ENCODE measurements at regions not wholly inside any gene's neighbourhood (a gene's known extent, or its start where the extent isn't known, plus 50 kb on each side); places are given as distances from the start of the nearest gene placed in this dataset.

GRCh38 chr3:83438188-83438587 is 1520.6 kb upstream of the CADM2 start:
- no peak overlapping the region for H4K5ac ChIP-seq (ENCODE audit: insufficient read length, low read depth, low read length)
- H3K79me2 ChIP-seq (ENCODE audit: insufficient read depth, low read length), result no peaks in the 10 kb centered on the region
- H2AK5ac ChIP-seq (ENCODE audit: insufficient read length, low read length), result no peak overlapping the region
- H2BK12ac ChIP-seq (ENCODE audit: insufficient read length, low read depth, low read length), result no peak overlapping the region
- H2BK5ac ChIP-seq (ENCODE audit: insufficient read length, low read length), result no peak overlapping the region
- H3K18ac ChIP-seq (ENCODE audit: insufficient read length, low read depth, low read length), result no peak overlapping the region
- H4K91ac ChIP-seq (ENCODE audit: insufficient read length, low read depth, low read length), result no peak overlapping the region
- H4K8ac ChIP-seq (replicated peaks; ENCODE audit: insufficient read length, low read depth, low read length), result no peak overlapping the region
- no peak overlapping the region for H2BK15ac ChIP-seq (ENCODE audit: low read depth, low read length)
- no peaks in the 10 kb centered on the region for H3K79me1 ChIP-seq (ENCODE audit: insufficient read depth, low read depth, low read length, poor library complexity, severe bottlenecking)
- H2BK120ac ChIP-seq (ENCODE audit: low read depth, low read length, poor library complexity, severe bottlenecking), result no peak overlapping the region
- H2BK20ac ChIP-seq (ENCODE audit: low read depth, low read length, poor library complexity, severe bottlenecking), result no peak overlapping the region
- H3K27me3 ChIP-seq (ENCODE audit: insufficient read depth, low read length), result no peaks in the 10 kb centered on the region
- peaks cover 0 to 7% (median 0%) of the 10 kb centered on the region in 3 experiments; a peak in 2 of 7 replicates for H3K36me3 Mint-ChIP-seq (ENCODE audit: insufficient read depth in 1 of 3, low read depth in 3 of 3)
- H3K27me3 Mint-ChIP-seq (ENCODE audit: low read depth), result no peaks in the 10 kb centered on the region
- no peak overlapping the region for H3T11ph ChIP-seq (ENCODE audit: low read length)
- TF ChIP-seq CTCF (conservative IDR thresholded peaks at IDR 0.05), result no peak
- WGBS (ENCODE audit: extremely low coverage, insufficient read length, low lambda C conversion rate), result no CpG with 5 or more reads among the region's 1 CpG
- H3K23me2 ChIP-seq (ENCODE audit: insufficient read length, low read depth, low read length, poor library complexity, severe bottlenecking), result no peaks in the 10 kb centered on the region
- H3K4me2 ChIP-seq (ENCODE audit: insufficient read depth, insufficient read length, low read length), result no peak overlapping the region
- peaks cover 2 to 6% of the 10 kb centered on the region in 2 experiments; a peak in 2 of 5 replicates for H3K9me3 Mint-ChIP-seq
- H3K4me3 Mint-ChIP-seq, result no peak overlapping the region
- H3K4me1 ChIP-seq (ENCODE audit: insufficient read depth, low read length), result no peaks in the 10 kb centered on the region
- H3K23ac ChIP-seq (ENCODE audit: insufficient read length, low read depth, low read length), result no peak overlapping the region
- peaks cover 0 to 3% of the 10 kb centered on the region in 2 experiments; a peak in 1 of 4 replicates for H3K4me1 Mint-ChIP-seq
- no peak overlapping the region for H3K4ac ChIP-seq (ENCODE audit: low read depth, low read length)
- peak overlapping the region; percentile 82 for H2AFZ ChIP-seq (ENCODE audit: low read length)
- no peaks in the 10 kb centered on the region for H3K9me3 ChIP-seq (ENCODE audit: control insufficient read depth, low read depth, low read length)
- DNase-seq, result no peak
- H3K14ac ChIP-seq (ENCODE audit: insufficient read depth, low read length), result no peak overlapping the region
- H3K27ac ChIP-seq (ENCODE audit: insufficient read length, low read depth, low read length), result no peak overlapping the region
- no peaks in the 10 kb centered on the region for H4K20me1 ChIP-seq (ENCODE audit: control insufficient read depth, insufficient read depth, insufficient read length)
- H3K27ac Mint-ChIP-seq, result no peak overlapping the region
- H3K56ac ChIP-seq (ENCODE audit: insufficient read length, low read depth, low read length), result no peak overlapping the region
- no peak overlapping the region for H3K9ac ChIP-seq (ENCODE audit: extremely low read depth, insufficient read length, low read length)
